Sigmoid colon (tissue), 6 donors: ENCODE measurements at regions not wholly inside any gene's neighbourhood (a gene's known extent, or its start where the extent isn't known, plus 50 kb on each side); places are given as distances from the start of the nearest gene placed in this dataset.

Source experiments
- DNase-seq: peaks from one replicate; pipeline ENCODE4 v3.0.0-alpha.2; 2019
- H3K27ac ChIP-seq, 4 donors: fragments of 200-600 bp; sonication (generic); one replicate each; pipeline ENCODE4 v1.5.1; 2016 to 2019; ENCODE audit warnings: mild to moderate bottlenecking in 1 of 4
- H3K27me3 ChIP-seq, 3 donors: fragments of 200-600 bp; sonication (generic); one replicate each; pipeline ENCODE4 v1.5.1; 2019; ENCODE audit warnings: mild to moderate bottlenecking in 1 of 3
- H3K36me3 ChIP-seq, 4 donors: fragments of 200-600 bp; sonication (generic); one replicate each; pipeline ENCODE4 v1.5.1; 2016 to 2019
- H3K4me1 ChIP-seq, 4 donors: fragments of 200-600 bp; sonication (generic); one replicate each; pipeline ENCODE4 v1.5.1; 2017 to 2019
- H3K4me3 ChIP-seq, 4 donors: fragments of 200-600 bp; sonication (generic); one replicate each; pipeline ENCODE4 v1.5.1; 2017 to 2019; ENCODE audit warnings: mild to moderate bottlenecking in 2 of 4, moderate library complexity in 1 of 4
- H3K9me3 ChIP-seq, 4 donors: fragments of 200-600 bp in 3 of 4; sonication (generic) in 3 of 4; one replicate each; pipeline versions ENCODE4 v1.5.1 to v1.6.1; 2013 to 2019
- CTCF ChIP-seq, 4 experiments: fragments of 450-650 bp in 3 of 4; fragments of 200-600 bp in 1 of 4; IDR thresholded peaks; one replicate each; pipeline ENCODE4 v1.5.1; 2016 to 2019; ENCODE audit warnings: antibody characterized with exemption in 4 of 4, mild to moderate bottlenecking in 3 of 4, moderate library complexity in 2 of 4
- EP300 ChIP-seq, 4 donors: sonication (generic); formaldehyde crosslinking; IDR thresholded peaks; one replicate each; pipeline ENCODE4 v1.6.1; 2017; ENCODE audit warnings: antibody characterized with exemption in 4 of 4
- POLR2A ChIP-seq, 2 donors: fragments of 450-650 bp; IDR thresholded peaks; one replicate each; pipeline ENCODE4 v1.6.1; 2016; ENCODE audit warnings: antibody characterized with exemption in 2 of 2, mild to moderate bottlenecking in 2 of 2, moderate library complexity in 2 of 2
- POLR2AphosphoS5 ChIP-seq, 4 donors: sonication (generic); formaldehyde crosslinking; IDR thresholded peaks; one replicate each; pipeline ENCODE4 v1.6.1; 2017; ENCODE audit warnings: antibody characterized with exemption in 4 of 4
- WGBS, 2 donors: extraction: QIAGEN DNeasy Blood & Tissue Kit; methylation state at CpG; one replicate each; pipeline ENCODE4 v1.1.7; 2013; 5-methylcytosine and 5-hydroxymethylcytosine counted together
- intact Hi-C: fragments of 100-400 bp; cut with DNase I; formaldehyde crosslinking; loops from one replicate; pipeline ENCODE4 v1.15.1; 2023
- donor health status: healthy with polysubstance abuse.
- donor health status: healthy.

GRCh38 chr1:55367273-55367672 lies 152.1 kb upstream of the USP24 start:
- peaks cover 0 to 3% (median 0%) of the 10 kb centered on the region in 4 donors for H3K4me1 ChIP-seq
- no peak overlapping the region for H3K27ac ChIP-seq
- TF ChIP-seq POLR2AphosphoS5 (IDR thresholded peaks at IDR 0.05) (no peak), EP300 (IDR thresholded peaks at IDR 0.05) (no peak), CTCF (IDR thresholded peaks at IDR 0.05) (no peak), POLR2A (IDR thresholded peaks at IDR 0.05) (no peak)
- no peak for DNase-seq
- intact Hi-C loops: no loop called here
- H3K9me3 ChIP-seq: no peaks in the 10 kb centered on the region
- H3K4me3 ChIP-seq: no peak overlapping the region
- 79 to 90% methylated on average over 7 of the region's 7 CpGs for WGBS, 2 donors
- no peaks in the 10 kb centered on the region for H3K27me3 ChIP-seq
- no peaks in the 10 kb centered on the region for H3K36me3 ChIP-seq

GRCh38 chr1:55364216-55364615 lies 149.1 kb upstream of the USP24 start:
- H3K9me3 ChIP-seq: no peaks in the 10 kb centered on the region
- H3K4me1 ChIP-seq: peaks cover 0 to 4% (median 0%) of the 10 kb centered on the region in 4 donors
- H3K36me3 ChIP-seq: no peaks in the 10 kb centered on the region
- WGBS, 2 donors: 93 to 96% methylated on average over 3 of the region's 3 CpGs
- intact Hi-C loops: no loop called here
- no peak overlapping the region for H3K4me3 ChIP-seq
- TF ChIP-seq POLR2AphosphoS5 (IDR thresholded peaks at IDR 0.05): no peak
- no peak for TF ChIP-seq EP300 (IDR thresholded peaks at IDR 0.05)
- TF ChIP-seq CTCF (IDR thresholded peaks at IDR 0.05): no peak
- no peak for TF ChIP-seq POLR2A (IDR thresholded peaks at IDR 0.05)
- DNase-seq: no peak
- H3K27ac ChIP-seq: no peak overlapping the region
- H3K27me3 ChIP-seq: no peaks in the 10 kb centered on the region

- WGBS, 2 donors: 48 to 76% methylated on average over 1 of the region's 1 CpG
- Histone ChIP-seq H3K27me3 (no peaks in the 10 kb centered on the region), H3K27ac (peak overlapping the region; percentile 7 to 48 (median 36)), H3K9me3 (no peaks in the 10 kb centered on the region), H3K4me3 (no peak overlapping the region), H3K36me3 (no peaks in the 10 kb centered on the region), H3K4me1 (peaks cover 0 to 4% (median 0%) of the 10 kb centered on the region in 4 donors)
- intact Hi-C loops: no loop called here
- TF ChIP-seq POLR2A (IDR thresholded peaks at IDR 0.05) (no peak), POLR2AphosphoS5 (IDR thresholded peaks at IDR 0.05) (peak in 3 of 4 donors; percentile 31 to 56 (median 36))
- DNase-seq: no peak
Measured at GRCh38 chr1:55363268-55363667, 148.1 kb upstream of the USP24 start.

GRCh38 chr1:55362558-55362957 lies 147.4 kb upstream of the USP24 start:
- peaks cover 0 to 4% (median 0%) of the 10 kb centered on the region in 4 donors for H3K4me1 ChIP-seq
- 64 to 72% methylated on average over 3 of the region's 3 CpGs for WGBS, 2 donors

GRCh38 chr1:55359611-55360010 lies 144.4 kb upstream of the USP24 start:
- no peaks in the 10 kb centered on the region for H3K36me3 ChIP-seq

More at GRCh38 chr1:55362558-55362957, 147.4 kb upstream of the USP24 start:
- Histone ChIP-seq H3K27me3 (no peaks in the 10 kb centered on the region), H3K27ac (peak overlapping the region; percentile 7 to 48 (median 36)), H3K36me3 (no peaks in the 10 kb centered on the region), H3K9me3 (no peaks in the 10 kb centered on the region), H3K4me3 (no peak overlapping the region)
- intact Hi-C loops: no loop called here
- DNase-seq: no peak
- peak in 1 of 4 donors; percentile 40 for TF ChIP-seq POLR2AphosphoS5 (IDR thresholded peaks at IDR 0.05)
- no peak for TF ChIP-seq CTCF (IDR thresholded peaks at IDR 0.05)

More at GRCh38 chr1:55359611-55360010, 144.4 kb upstream of the USP24 start:
- no peak for DNase-seq
- H3K4me1 ChIP-seq: peaks cover 0 to 4% (median 0%) of the 10 kb centered on the region in 4 donors
- WGBS, 2 donors: 84 to 85% methylated on average over 3 of the region's 3 CpGs
- no peak overlapping the region for H3K4me3 ChIP-seq
- H3K9me3 ChIP-seq: no peaks in the 10 kb centered on the region
- no peaks in the 10 kb centered on the region for H3K27me3 ChIP-seq
- TF ChIP-seq EP300 (IDR thresholded peaks at IDR 0.05) (no peak), CTCF (IDR thresholded peaks at IDR 0.05) (no peak), POLR2AphosphoS5 (IDR thresholded peaks at IDR 0.05) (no peak), POLR2A (IDR thresholded peaks at IDR 0.05) (no peak)
- no peak overlapping the region for H3K27ac ChIP-seq
- intact Hi-C loops: no loop called here
